ENCODE measurements at regions not wholly inside any gene's neighbourhood (a gene's known extent, or its start where the extent isn't known, plus 50 kb on each side); places are given as distances from the start of the nearest gene placed in this dataset.
"Not testable (repeated sequence)": the region's sequence is repeated elsewhere in the genome, so short reads cannot be mapped to it uniquely, and the experiment has no call there.

- no peak for DNase-seq
Measured at GRCh38 chr7:12007576-12007975, 175.6 kb upstream of the THSD7A start.

GRCh38 chr7:12013983-12014382 is 182.0 kb upstream of the THSD7A start:
- DNase-seq, result no peak

DNA sequence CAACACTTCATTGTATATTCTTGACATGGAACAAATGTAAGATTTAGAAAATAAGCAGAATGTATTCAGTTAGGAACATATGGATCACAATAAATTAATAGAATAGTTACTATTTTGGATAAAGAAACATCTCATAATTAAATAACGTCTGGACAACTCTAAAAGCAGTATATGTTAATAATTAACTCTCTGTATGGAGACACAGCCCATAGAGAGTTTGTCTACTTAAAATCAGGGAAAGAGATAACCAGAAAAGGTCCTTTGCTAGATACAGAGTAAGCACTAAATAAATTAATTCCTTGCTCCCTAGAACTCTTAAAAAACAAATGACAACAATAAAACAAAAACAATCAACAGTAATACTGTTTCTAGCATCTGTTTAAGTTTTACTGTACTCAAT is 184.4 kb upstream of the THSD7A start:
- no peak for DNase-seq

DNA sequence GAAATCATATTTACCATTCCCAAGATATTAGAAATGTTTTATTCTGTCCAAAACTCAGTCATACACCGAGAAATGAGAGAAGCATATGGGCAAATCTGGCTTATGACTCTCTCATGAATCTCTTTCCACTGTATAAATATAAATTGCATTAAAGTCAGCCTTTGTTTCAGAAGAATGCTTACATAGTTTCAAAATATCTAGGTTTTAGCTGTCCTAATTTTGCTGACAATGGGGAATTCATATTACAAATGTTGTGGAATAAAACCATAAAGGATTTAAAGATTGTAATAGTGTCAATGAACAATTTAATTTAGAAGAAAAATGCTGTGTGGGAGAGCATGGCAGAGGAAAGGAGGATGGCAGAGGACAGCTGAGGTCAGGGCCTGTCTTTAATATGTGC is 185.0 kb upstream of the THSD7A start:
- no peak for DNase-seq

- not testable (repeated sequence) for DNase-seq
Measured at GRCh38 chr7:12022011-12022410, 189.1 kb upstream of the TMEM106B start.

GRCh38 chr7:12025246-12025645 is 185.8 kb upstream of the TMEM106B start:
- DNase-seq, result no peak

GRCh38 chr7:12028508-12028907 is 182.6 kb upstream of the TMEM106B start:
- DNase-seq, result no peak

DNA sequence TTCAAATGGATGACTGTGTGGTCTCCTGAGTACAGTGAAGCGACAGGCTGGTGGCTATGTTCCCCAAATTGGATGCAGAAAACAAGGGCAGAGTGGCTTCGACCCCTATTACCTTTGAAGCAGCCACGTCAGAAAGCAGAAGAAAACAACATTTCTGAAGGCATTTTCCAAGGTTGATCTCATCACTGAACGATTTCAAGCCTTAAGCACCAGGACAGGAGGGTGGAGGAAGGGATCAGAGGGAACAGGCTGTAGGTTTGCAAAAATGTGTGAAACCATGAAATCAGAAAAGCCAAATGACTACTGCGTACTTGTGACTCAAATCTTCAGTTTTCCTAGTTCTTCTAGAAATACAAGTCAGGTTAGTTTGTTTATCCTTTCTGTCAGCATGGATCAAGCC is 181.0 kb upstream of the TMEM106B start:
- DNase-seq, result no peak

DNA sequence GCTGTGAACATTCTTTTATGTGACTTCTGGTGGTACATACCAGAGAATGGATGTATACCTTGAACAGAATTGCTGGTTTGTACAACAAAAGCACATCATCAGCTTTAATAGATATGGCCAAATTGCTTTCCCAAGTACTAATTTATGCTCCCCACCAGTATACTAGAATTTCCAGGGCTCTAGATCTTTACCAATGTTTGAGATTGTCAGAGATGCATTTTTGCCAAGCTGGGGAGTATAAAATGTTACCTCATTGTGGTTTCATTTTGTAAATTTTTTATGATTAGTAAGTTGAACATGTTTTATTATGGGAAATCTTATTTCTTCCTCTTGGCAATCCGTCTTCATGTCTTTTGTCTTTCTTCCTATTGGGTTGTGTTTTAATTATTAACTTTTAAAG is 179.9 kb upstream of the TMEM106B start:
- DNase-seq, result no peak

DNA sequence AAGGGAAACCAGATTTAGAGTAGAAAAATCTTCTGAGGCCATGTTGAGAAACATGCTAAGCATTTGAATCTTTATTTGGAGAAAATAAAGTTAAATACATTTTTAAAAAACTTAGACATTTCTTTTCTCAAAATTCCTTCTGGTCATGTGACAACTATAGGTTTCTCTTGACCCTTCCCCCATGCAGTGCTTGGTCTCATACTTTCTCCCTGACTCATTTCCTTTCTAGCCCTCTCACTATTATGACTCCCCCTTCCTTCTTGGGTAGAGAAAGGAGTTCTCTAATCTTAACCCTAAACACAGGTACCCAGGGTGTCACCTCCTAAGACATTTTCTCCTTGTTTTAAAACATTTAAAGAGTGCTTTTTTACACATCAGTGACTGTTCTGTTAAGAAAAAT is 179.5 kb upstream of the TMEM106B start:
- no peak for DNase-seq

DNA sequence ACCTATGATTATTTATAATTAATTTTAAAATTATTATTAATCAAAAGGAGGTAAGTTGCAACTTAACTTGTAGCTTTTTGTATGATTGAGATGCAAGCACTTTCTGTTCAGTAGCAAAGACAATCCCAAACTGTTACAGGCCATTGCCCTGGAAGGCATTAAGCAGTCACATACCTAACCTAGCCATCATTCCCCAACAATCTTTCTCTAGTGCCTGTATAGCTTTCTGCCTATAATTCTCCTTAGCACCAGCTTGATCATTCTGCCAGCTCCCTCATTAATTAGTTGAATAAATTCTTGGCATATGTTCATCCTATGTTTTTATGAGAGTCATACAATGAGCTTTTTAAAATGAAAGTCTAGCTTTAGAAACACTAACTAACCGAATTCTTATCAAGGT is 178.9 kb upstream of the TMEM106B start:
- no peak for DNase-seq

DNA sequence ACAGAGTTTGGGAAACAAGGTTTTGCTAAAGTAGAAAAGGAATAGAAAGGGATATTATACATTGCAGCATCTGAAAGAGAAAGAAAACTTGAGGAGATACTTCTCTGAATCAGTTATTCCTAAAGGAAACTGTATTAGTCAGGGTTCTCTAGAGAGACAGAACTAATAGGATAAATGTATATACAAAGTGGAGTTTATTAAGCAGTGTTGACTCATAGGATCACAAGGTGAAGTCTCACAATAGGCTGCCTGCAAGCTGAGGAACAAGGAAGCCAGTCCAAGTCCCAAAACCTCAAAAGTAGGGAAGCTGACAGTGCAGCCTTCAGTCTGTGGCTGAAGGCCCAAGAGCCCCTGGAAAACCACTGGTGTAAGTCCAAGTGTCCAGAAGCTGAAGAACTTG is 167.6 kb upstream of the TMEM106B start:
- not testable (repeated sequence) for DNase-seq

GRCh38 chr7:12052211-12052610 is 158.9 kb upstream of the TMEM106B start:
- no peak for DNase-seq

- DNase-seq, result no peak
Measured at GRCh38 chr7:12053561-12053960, 157.5 kb upstream of the TMEM106B start.

GRCh38 chr7:12054830-12055229 is 156.3 kb upstream of the TMEM106B start:
- DNase-seq, result no peak

GRCh38 chr7:12056381-12056780 is 154.7 kb upstream of the TMEM106B start:
- DNase-seq, result no peak

GRCh38 chr7:12056977-12057376 is 154.1 kb upstream of the TMEM106B start:
- DNase-seq, result no peak

- DNase-seq, result peak; percentile 20
Measured at GRCh38 chr7:12062062-12062461, 149.0 kb upstream of the TMEM106B start.

DNA sequence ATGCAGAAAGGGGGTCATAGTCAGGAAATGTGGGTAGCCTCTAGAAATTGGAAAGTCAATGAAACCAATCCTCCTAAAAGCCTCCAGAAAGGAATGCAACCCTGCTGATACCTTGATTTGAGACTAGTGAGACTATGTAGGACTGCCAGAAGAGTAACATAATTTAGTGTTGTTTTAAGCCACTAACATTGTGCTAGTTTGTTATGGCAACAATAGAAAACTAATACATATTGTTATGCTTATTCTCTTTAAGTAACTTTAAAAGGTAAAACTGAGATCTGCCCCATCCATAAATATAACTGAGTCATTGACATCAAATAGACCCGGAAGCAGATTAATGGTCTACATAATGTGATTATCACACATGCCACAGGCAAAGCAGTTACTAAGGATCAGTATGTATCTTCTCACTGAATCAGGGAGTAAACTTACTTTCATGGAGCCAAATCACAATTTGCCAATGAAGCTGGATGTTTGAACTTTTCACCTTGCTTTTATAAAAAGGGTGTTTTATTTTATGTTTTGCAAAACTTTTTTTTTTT is 146.4 kb upstream of the TMEM106B start:
- no peak for DNase-seq

DNA sequence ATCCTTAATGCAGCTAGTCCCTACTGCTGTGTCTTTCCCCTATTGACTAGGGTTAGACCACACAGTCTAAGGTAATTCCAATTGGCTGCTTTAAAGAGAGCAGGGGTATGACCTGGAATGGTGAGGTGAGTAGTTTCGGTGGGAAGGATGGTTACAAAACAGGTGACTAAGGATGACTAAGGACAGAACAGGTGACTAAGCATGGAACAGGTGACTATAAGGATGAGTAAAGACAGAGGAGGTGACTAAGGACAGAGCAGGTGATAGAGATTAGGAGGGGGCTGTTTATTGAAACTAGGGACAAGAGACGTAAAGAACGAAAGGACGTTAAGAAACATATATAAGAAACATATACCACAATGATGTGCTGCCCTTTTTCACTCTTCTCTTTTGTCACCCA is 145.1 kb upstream of the TMEM106B start:
- no peak for DNase-seq

- peak; percentile 3 for DNase-seq
Measured at GRCh38 chr7:12066521-12066920, 144.6 kb upstream of the TMEM106B start.

DNA sequence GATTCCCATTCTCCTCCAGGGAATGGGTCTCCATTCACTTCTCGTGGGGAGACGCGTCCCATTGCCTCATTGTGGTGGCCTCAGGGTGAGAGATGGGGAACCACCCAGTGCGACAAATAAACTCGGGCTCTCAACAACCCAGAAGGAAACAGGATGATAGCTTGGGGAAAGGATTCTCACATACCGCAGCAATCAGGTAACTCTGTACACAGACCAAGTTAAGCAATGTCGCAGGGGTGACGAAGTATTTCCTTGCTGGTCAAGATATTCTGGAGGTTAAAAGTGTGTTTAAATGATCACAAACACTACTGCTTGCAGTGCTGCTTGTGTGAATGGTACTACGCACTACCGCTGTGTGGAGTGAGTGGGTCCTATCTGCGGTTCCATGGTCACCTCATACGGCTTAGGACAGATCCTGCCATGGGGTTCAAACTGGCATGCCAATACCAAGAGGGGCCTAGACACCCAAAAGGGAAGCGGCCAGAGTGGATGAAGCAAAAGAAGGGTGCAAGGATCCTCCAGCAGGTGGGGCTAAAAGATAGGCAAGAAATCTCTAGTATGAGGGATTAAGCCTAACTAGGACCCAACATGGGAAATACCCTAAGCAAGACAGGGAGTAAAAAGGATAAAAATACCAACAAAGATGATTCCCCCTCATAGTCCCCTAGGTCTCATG is 143.8 kb upstream of the TMEM106B start:
- DNase-seq, result peak; percentile 73

DNA sequence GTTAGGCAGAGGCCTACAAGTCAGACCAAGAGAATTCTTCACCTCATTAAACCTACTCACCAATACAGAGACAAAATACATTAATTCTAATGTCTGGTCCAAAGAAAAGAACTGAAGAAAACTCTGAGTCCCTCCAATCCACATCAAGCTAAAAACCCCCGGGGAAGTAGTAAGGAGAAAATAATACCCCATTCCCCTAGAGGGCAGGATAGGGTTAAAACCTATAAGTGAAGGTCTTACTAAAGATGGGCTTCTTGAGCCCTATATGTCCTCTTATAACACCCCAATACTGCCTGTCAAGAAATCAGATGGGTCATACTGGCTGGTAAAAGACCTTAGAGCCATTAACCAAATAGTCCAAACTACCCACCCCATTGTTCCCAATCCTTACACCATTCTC is 141.3 kb upstream of the TMEM106B start:
- DNase-seq, result no peak

GRCh38 chr7:12074889-12075288 is 136.2 kb upstream of the TMEM106B start:
- no peak for DNase-seq

GRCh38 chr7:12080006-12080405 is 131.1 kb upstream of the TMEM106B start:
- no peak for DNase-seq

Data from hematopoietic multipotent progenitor cell treated with erythropoietin and hydrocortisone succinate and interleukin-3 and kit ligand, for 6 days (in vitro differentiated cells).